GM23338 (cell line): ENCODE measurements at regions not wholly inside any gene's neighbourhood (a gene's known extent, or its start where the extent isn't known, plus 50 kb on each side); places are given as distances from the start of the nearest gene placed in this dataset.

ENCODE experiments used
- ATAC-seq: fragments of 200-7000 bp; cut with Tn5 transposase; 3 replicates; pipeline ENCODE4 v1.9.1; 2020
- DNase-seq: peaks from one replicate; pipeline ENCODE4 v3.0.0-alpha.2; 2015; ENCODE audit warnings: low spot score
- H2AFZ ChIP-seq: fragments of 200-600 bp; sonication (generic); 2 replicates; pipeline ENCODE4 v1.8.0; 2016; ENCODE audit warnings: antibody characterized with exemption, mild to moderate bottlenecking, moderate library complexity
- H3F3A ChIP-seq: fragments of 200-600 bp; sonication (generic); replicated peaks from 2 replicates; pipeline ENCODE4 v1.8.0; 2017; ENCODE audit warnings: antibody characterized with exemption, mixed run types, low read depth
- H3K27ac ChIP-seq: fragments of 200-600 bp; sonication (generic); 2 replicates; pipeline ENCODE4 v1.6.1; 2016; ENCODE audit warnings: low read depth
- H3K27me3 ChIP-seq: fragments of 200-600 bp; sonication (generic); 2 replicates; pipeline ENCODE4 v1.8.0; 2016; ENCODE audit warnings: mild to moderate bottlenecking, mixed run types, moderate library complexity; ENCODE audit not compliant: insufficient read depth
- H3K36me3 ChIP-seq: fragments of 200-600 bp; sonication (generic); 2 replicates; pipeline ENCODE4 v1.8.0; 2016; ENCODE audit warnings: mild to moderate bottlenecking; ENCODE audit not compliant: insufficient read depth
- H3K4me1 ChIP-seq: fragments of 200-600 bp; sonication (generic); 2 replicates; pipeline ENCODE4 v1.8.0; 2016; ENCODE audit warnings: mild to moderate bottlenecking, moderate library complexity; ENCODE audit not compliant: insufficient read depth
- H3K4me2 ChIP-seq: fragments of 200-600 bp; sonication (generic); 2 replicates; pipeline ENCODE4 v1.7.1; 2017; ENCODE audit warnings: mixed run types
- H3K4me3 ChIP-seq: fragments of 200-600 bp; sonication (generic); 2 replicates; pipeline ENCODE4 v1.6.1; 2016; ENCODE audit warnings: mixed run types
- H3K79me2 ChIP-seq: fragments of 200-600 bp; sonication (generic); replicated peaks from 2 replicates; pipeline ENCODE4 v1.8.0; 2017; ENCODE audit warnings: mild to moderate bottlenecking; ENCODE audit not compliant: insufficient read depth
- H3K9me2 ChIP-seq: fragments of 200-600 bp; sonication (generic); 2 replicates; pipeline ENCODE4 v1.8.0; 2017; ENCODE audit not compliant: insufficient read depth
- H4K20me1 ChIP-seq: fragments of 200-600 bp; sonication (generic); replicated peaks from 2 replicates; pipeline ENCODE4 v1.8.0; 2017; ENCODE audit warnings: mild to moderate bottlenecking; ENCODE audit not compliant: insufficient read depth
- H3K27ac Mint-ChIP-seq: 2 replicates; pipeline ENCODE4 v1.8.0; 2020; ENCODE audit warnings: inconsistent platforms, mild to moderate bottlenecking, moderate library complexity, mixed read lengths
- H3K27me3 Mint-ChIP-seq: 3 replicates; pipeline ENCODE4 v1.8.0; 2022; ENCODE audit warnings: low read depth, mild to moderate bottlenecking, moderate library complexity, mixed read lengths, inconsistent platforms; ENCODE audit not compliant: insufficient read depth, poor library complexity
- H3K36me3 Mint-ChIP-seq: 3 replicates; pipeline ENCODE4 v1.8.0; 2021; ENCODE audit warnings: low read depth, mild to moderate bottlenecking, inconsistent platforms, moderate library complexity, mixed read lengths
- H3K4me1 Mint-ChIP-seq: 3 replicates; pipeline ENCODE4 v1.8.0; 2020; ENCODE audit warnings: mild to moderate bottlenecking, inconsistent platforms, mixed read lengths
- H3K4me3 Mint-ChIP-seq: 3 replicates; pipeline ENCODE4 v1.8.0; 2021; ENCODE audit warnings: moderate library complexity, mild to moderate bottlenecking, inconsistent platforms, mixed read lengths
- H3K9me3 Mint-ChIP-seq: 3 replicates; pipeline ENCODE4 v1.8.0; 2020; ENCODE audit warnings: moderate library complexity, mild to moderate bottlenecking, inconsistent platforms, mixed read lengths
- CTCF ChIP-seq, 2 experiments: fragments of 200-600 bp in 1 of 2; sonication (generic) in 1 of 2; conservative IDR thresholded peaks; 2 replicates each; pipeline versions ENCODE4 v1.5.1 to v1.6.1; 2016 to 2017; ENCODE audit warnings: antibody characterized with exemption in 2 of 2, low read depth in 2 of 2, mild to moderate bottlenecking in 2 of 2, moderate library complexity in 1 of 2
- NANOG ChIP-seq: IDR thresholded peaks from 2 replicates; pipeline ENCODE4 v1.6.1; 2016; ENCODE audit warnings: antibody characterized with exemption, borderline replicate concordance
- STAT1 ChIP-seq: IDR thresholded peaks from one replicate; pipeline ENCODE4 v1.6.1; 2016; ENCODE audit warnings: antibody characterized with exemption; ENCODE audit not compliant: unreplicated experiment
- ZNF462 ChIP-seq: fragments of 250-450 bp; sonication (Bioruptor Pico); IDR thresholded peaks from 2 replicates; pipeline ENCODE4 v1.5.0; 2020; ENCODE audit warnings: mild to moderate bottlenecking, moderate library complexity

GRCh38 chr9:27836661-27837401 is 263.6 kb upstream of the C9orf72 start:
- H3K27me3 ChIP-seq, result no peaks in the 10 kb centered on the region
- H3K4me1 Mint-ChIP-seq, result no peaks in the 10 kb centered on the region; the same call in 1 of the 3 replicates
- H3F3A ChIP-seq, result no peaks in the 10 kb centered on the region
- no peaks in the 10 kb centered on the region for H3K79me2 ChIP-seq
- no peaks in the 10 kb centered on the region for H3K36me3 ChIP-seq
- no peak for TF ChIP-seq CTCF (conservative IDR thresholded peaks at IDR 0.05; ENCODE audit: low read depth in 2 of 2)
- no peak for TF ChIP-seq ZNF462 (CRISPR knock-in tag)
- no peak for TF ChIP-seq STAT1
- TF ChIP-seq NANOG, result no peak
- no peaks in the 10 kb centered on the region for H3K36me3 Mint-ChIP-seq
- H3K27ac Mint-ChIP-seq, result no peak overlapping the region
- DNase-seq (no peak), ATAC-seq (no peak)
- H3K4me2 ChIP-seq, result no peak overlapping the region
- no peak overlapping the region for H3K4me3 Mint-ChIP-seq
- no peaks in the 10 kb centered on the region; the same call in 1 of the 2 replicates for H3K9me2 ChIP-seq
- no peaks in the 10 kb centered on the region for H3K27me3 Mint-ChIP-seq
- H3K9me3 Mint-ChIP-seq, result no peaks in the 10 kb centered on the region
- H3K4me3 ChIP-seq, result no peak overlapping the region
- H3K4me1 ChIP-seq, result peaks cover 6% of the 10 kb centered on the region; the same call in 1 of the 2 replicates
- no peaks in the 10 kb centered on the region for H4K20me1 ChIP-seq
- no peak overlapping the region for H3K27ac ChIP-seq
- H2AFZ ChIP-seq, result peak overlapping the region; percentile 29; the same call in 1 of the 2 replicates
